H4 (cell line): ENCODE measurements at regions not wholly inside any gene's neighbourhood (a gene's known extent, or its start where the extent isn't known, plus 50 kb on each side); places are given as distances from the start of the nearest gene placed in this dataset.

ENCODE experiments used
- DNase-seq: peaks from one replicate; pipeline ENCODE4 v3.0.0-alpha.2; 2015; ENCODE audit warnings: low spot score

GRCh38 chr2:129133692-129134641 lies 815.3 kb upstream of the HS6ST1 start:
- no peak for DNase-seq

- no peak for DNase-seq
These were observed 816.3 kb upstream of the HS6ST1 start for GRCh38 chr2:129135017-129135416.

- no peak for DNase-seq
These were observed 820.7 kb upstream of the HS6ST1 start for GRCh38 chr2:129139380-129139779.

- DNase-seq, result no peak
These were observed 823.8 kb upstream of the HS6ST1 start for GRCh38 chr2:129142465-129142864.

- no peak for DNase-seq
These were observed 825.6 kb upstream of the HS6ST1 start for GRCh38 chr2:129144082-129144791.

- no peak for DNase-seq
These were observed 827.0 kb upstream of the RAB6C start for GRCh38 chr2:129152514-129152913.

- DNase-seq, result no peak
These were observed 818.6 kb upstream of the RAB6C start for GRCh38 chr2:129160879-129161278.

GRCh38 chr2:129164220-129164949 lies 815.1 kb upstream of the RAB6C start:
- DNase-seq, result no peak

- DNase-seq, result no peak
These were observed 814.5 kb upstream of the RAB6C start for GRCh38 chr2:129165006-129165405.

- DNase-seq, result no peak
These were observed 812.0 kb upstream of the RAB6C start for GRCh38 chr2:129167456-129167855.

- no peak for DNase-seq
These were observed 808.9 kb upstream of the RAB6C start for GRCh38 chr2:129170570-129170969.

GRCh38 chr2:129174143-129174542 lies 805.3 kb upstream of the RAB6C start:
- DNase-seq, result no peak

GRCh38 chr2:129175051-129175450 lies 804.4 kb upstream of the RAB6C start:
- DNase-seq, result no peak

- DNase-seq, result no peak
These were observed 803.1 kb upstream of the RAB6C start for GRCh38 chr2:129176375-129176774.

GRCh38 chr2:129178356-129178755 lies 801.1 kb upstream of the RAB6C start:
- DNase-seq, result no peak

GRCh38 chr2:129179199-129179598 lies 800.3 kb upstream of the RAB6C start:
- DNase-seq, result no peak

- DNase-seq, result no peak
These were observed 799.2 kb upstream of the RAB6C start for GRCh38 chr2:129180124-129180716.

- no peak for DNase-seq
These were observed 798.0 kb upstream of the RAB6C start for GRCh38 chr2:129181433-129181832.

- DNase-seq, result no peak
These were observed 797.5 kb upstream of the RAB6C start for GRCh38 chr2:129181963-129182362.

- no peak for DNase-seq
These were observed 792.1 kb upstream of the RAB6C start for GRCh38 chr2:129187343-129187742.

- no peak for DNase-seq
These were observed 791.0 kb upstream of the RAB6C start for GRCh38 chr2:129188451-129188850.
